ENCODE measurements at regions not wholly inside any gene's neighbourhood (a gene's known extent, or its start where the extent isn't known, plus 50 kb on each side); places are given as distances from the start of the nearest gene placed in this dataset.
"Not testable (repeated sequence)": the region's sequence is repeated elsewhere in the genome, so short reads cannot be mapped to it uniquely, and the experiment has no call there.

DNA sequence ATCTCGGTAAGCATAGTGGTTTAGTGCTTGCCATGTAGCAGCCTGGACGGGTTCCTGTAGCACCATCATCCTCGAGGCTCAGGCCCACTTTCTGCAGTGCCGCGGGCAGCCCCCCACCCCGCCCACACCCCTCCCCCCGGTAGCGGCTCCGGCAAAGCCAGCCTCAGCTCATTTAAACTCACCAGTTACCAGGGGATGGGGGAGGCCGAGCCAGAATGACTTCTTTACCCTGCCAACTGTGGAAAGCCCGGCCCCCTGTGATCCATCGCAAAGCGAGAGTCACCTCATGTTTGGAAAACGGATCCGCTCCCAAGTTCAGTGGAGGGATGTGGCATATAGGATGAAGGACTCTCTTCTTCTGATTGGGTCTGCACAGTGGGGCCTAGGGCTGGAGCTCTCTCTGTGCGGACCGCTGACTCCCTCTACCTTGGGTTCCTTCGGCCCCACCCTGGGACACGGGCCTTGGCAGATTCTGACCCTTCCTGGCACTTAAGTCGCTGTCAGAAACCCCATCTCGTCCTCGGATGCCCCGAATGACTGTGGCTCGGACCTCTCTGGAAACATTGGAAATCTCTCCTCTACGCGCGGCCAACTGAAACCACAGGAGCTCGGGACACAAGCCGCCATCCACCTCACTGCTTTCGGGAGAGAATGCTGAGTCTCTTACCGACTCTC lies 337.8 kb upstream of the DEFB115 start:
- no peak for TF ChIP-seq SPI1 (IDR thresholded peaks at IDR 0.05; ENCODE audit: low read depth, low read length)
- no peak for FAIRE-seq
- DNase-seq (ENCODE audit: insufficient read length, low spot score): no peak

GRCh38 chr20:30921286-30922071 lies 336.0 kb upstream of the DEFB115 start:
- FAIRE-seq: no peak
- TF ChIP-seq TAF1 (IDR thresholded peaks at IDR 0.05; ENCODE audit: low read depth, low read length) (no peak), PAX5 (IDR thresholded peaks at IDR 0.05; ENCODE audit: insufficient read depth, low read length, severe bottlenecking) (no peak), POLR2AphosphoS5 (IDR thresholded peaks at IDR 0.05; ENCODE audit: low read depth, low read length) (no peak), POU2F2 (IDR thresholded peaks at IDR 0.05; ENCODE audit: low read depth, low read length) (no peak), SPI1 (IDR thresholded peaks at IDR 0.05; ENCODE audit: low read depth, low read length) (no peak), POLR2A (IDR thresholded peaks at IDR 0.05; ENCODE audit: low read depth, low read length) (no peak)
- no peak for DNase-seq (ENCODE audit: insufficient read length, low spot score)

- FAIRE-seq (no peak), DNase-seq (ENCODE audit: insufficient read length, low spot score) (no peak)
- no peak for TF ChIP-seq POLR2A (IDR thresholded peaks at IDR 0.05; ENCODE audit: low read depth, low read length)
- TF ChIP-seq POU2F2 (IDR thresholded peaks at IDR 0.05; ENCODE audit: low read depth, low read length): no peak
- TF ChIP-seq POLR2AphosphoS5 (IDR thresholded peaks at IDR 0.05; ENCODE audit: low read depth, low read length): no peak
Observed at GRCh38 chr20:30922129-30922528, 335.3 kb upstream of the DEFB115 start.

- no peak for TF ChIP-seq PAX5 (IDR thresholded peaks at IDR 0.05; ENCODE audit: insufficient read depth, low read length, severe bottlenecking)
- no peak for TF ChIP-seq POLR2A (IDR thresholded peaks at IDR 0.05; ENCODE audit: low read depth, low read length)
- TF ChIP-seq SPI1 (IDR thresholded peaks at IDR 0.05; ENCODE audit: low read depth, low read length): no peak
- no peak for TF ChIP-seq POLR2AphosphoS5 (IDR thresholded peaks at IDR 0.05; ENCODE audit: low read depth, low read length)
- TF ChIP-seq TAF1 (IDR thresholded peaks at IDR 0.05; ENCODE audit: low read depth, low read length): no peak
- TF ChIP-seq POU2F2 (IDR thresholded peaks at IDR 0.05; ENCODE audit: low read depth, low read length): no peak
- DNase-seq (ENCODE audit: insufficient read length, low spot score): no peak
- FAIRE-seq: no peak
Observed at GRCh38 chr20:30937790-30938189, 319.7 kb upstream of the DEFB115 start.

GRCh38 chr20:30949761-30950160 lies 307.7 kb upstream of the DEFB115 start:
- DNase-seq (ENCODE audit: insufficient read length, low spot score) (no peak), FAIRE-seq (no peak)
- TF ChIP-seq SPI1 (IDR thresholded peaks at IDR 0.05; ENCODE audit: low read depth, low read length) (no peak), TAF1 (IDR thresholded peaks at IDR 0.05; ENCODE audit: low read depth, low read length) (no peak), POLR2AphosphoS5 (IDR thresholded peaks at IDR 0.05; ENCODE audit: low read depth, low read length) (no peak), PAX5 (IDR thresholded peaks at IDR 0.05; ENCODE audit: insufficient read depth, low read length, severe bottlenecking) (no peak), POLR2A (IDR thresholded peaks at IDR 0.05; ENCODE audit: low read depth, low read length) (no peak), POU2F2 (IDR thresholded peaks at IDR 0.05; ENCODE audit: low read depth, low read length) (no peak)

DNA sequence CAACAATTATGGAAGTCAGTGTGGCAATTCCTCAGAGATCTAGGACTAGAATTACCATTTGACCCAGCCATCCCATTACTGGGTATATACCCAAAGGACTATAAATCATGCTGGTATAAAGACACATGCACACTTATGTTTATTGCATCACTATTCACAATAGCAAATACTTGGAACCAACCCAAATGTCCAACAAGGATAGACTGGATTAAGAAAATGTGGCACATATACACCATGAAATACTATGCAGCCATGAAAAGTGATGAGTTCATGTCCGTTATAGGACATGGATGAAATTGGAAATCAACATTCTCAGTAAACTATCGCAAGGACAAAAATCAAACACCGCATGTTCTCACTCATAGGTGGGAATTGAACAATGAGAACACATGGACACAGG lies 306.4 kb upstream of the DEFB115 start:
- not testable (repeated sequence) for FAIRE-seq; DNase-seq (ENCODE audit: insufficient read length, low spot score)

DNA sequence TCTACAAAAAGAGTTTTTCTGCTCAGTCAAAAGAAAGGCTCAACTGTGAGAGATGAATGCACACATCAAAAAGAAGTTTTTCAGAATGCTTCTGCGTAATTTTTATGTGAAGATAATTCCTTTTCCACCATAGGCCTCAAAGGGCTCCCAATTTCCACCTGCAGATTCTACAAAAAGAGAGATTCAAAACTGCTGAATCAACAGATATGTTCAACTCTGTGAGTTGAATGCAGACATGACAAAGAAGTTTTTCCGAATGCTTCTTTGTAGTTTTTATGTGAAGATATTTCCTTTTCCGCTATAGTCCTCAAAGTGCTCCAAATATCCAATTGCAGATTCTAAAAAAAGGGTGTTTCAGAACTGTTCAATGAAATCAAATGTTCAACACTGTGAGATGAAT lies 300.8 kb upstream of the DEFB115 start:
- DNase-seq (ENCODE audit: insufficient read length, low spot score); FAIRE-seq: not testable (repeated sequence)

DNA sequence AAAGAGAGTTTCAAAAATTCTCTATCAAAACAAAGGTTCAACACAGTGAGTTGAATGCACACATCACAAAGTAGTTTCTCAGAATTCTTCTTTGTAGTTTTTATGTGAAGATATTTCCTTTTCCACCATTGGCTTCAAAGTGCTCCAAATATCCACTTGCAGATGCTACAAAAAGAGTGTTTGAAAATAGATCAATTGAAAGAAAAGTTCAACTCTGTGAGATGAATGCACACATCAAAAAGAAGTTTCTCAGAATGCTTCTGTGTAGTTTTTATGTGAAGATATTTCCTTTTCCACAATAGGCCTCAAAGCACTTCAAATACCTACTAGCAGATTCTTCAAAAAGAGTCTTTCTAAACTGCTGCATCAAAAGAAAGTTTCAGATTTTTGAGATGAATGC lies 298.3 kb upstream of the DEFB115 start:
- not testable (repeated sequence) for FAIRE-seq; DNase-seq (ENCODE audit: insufficient read length, low spot score)

DNA sequence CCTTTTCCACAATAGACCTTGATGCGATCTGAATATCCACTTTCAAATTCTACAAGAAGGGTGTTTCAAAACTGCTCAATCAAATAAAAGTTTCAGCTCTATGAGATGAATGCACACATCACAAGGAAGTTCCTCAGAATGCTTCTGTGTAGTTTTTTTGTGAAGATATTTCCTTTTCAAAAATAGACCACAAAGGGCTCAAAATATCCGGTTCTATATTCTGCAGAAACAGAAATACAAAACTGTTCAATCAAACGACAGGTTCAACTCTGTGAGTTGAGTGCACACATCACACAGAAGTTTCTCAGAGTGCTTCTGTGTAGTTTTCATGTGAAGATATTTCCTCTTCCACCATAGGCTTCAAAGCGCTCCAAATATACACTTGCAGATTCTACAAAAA lies 293.9 kb upstream of the DEFB115 start:
- FAIRE-seq: no peak
- no peak for TF ChIP-seq POLR2A (IDR thresholded peaks at IDR 0.05; ENCODE audit: low read depth, low read length)
- no peak for TF ChIP-seq PAX5 (IDR thresholded peaks at IDR 0.05; ENCODE audit: insufficient read depth, low read length, severe bottlenecking)
- no peak for DNase-seq (ENCODE audit: insufficient read length, low spot score)

- not testable (repeated sequence) for FAIRE-seq; DNase-seq (ENCODE audit: insufficient read length, low spot score)
Observed at GRCh38 chr20:30975859-30976258, 281.6 kb upstream of the DEFB115 start.

- TF ChIP-seq TAF1 (IDR thresholded peaks at IDR 0.05; ENCODE audit: low read depth, low read length) (no peak), SPI1 (IDR thresholded peaks at IDR 0.05; ENCODE audit: low read depth, low read length) (no peak), POLR2A (IDR thresholded peaks at IDR 0.05; ENCODE audit: low read depth, low read length) (no peak), POLR2AphosphoS5 (IDR thresholded peaks at IDR 0.05; ENCODE audit: low read depth, low read length) (no peak), POU2F2 (IDR thresholded peaks at IDR 0.05; ENCODE audit: low read depth, low read length) (no peak), PAX5 (IDR thresholded peaks at IDR 0.05; ENCODE audit: insufficient read depth, low read length, severe bottlenecking) (no peak)
- FAIRE-seq: no peak
- DNase-seq (ENCODE audit: insufficient read length, low spot score): no peak
Observed at GRCh38 chr20:30985386-30985785, 272.1 kb upstream of the DEFB115 start.
